ENCODE measurements at regions not wholly inside any gene's neighbourhood (a gene's known extent, or its start where the extent isn't known, plus 50 kb on each side); places are given as distances from the start of the nearest gene placed in this dataset.

- no peak for TF ChIP-seq CTCF (IDR thresholded peaks at IDR 0.05; ENCODE audit: poor library complexity)
- no peak for TF ChIP-seq EZH2 (IDR thresholded peaks at IDR 0.05; ENCODE audit: borderline replicate concordance)
Measured at GRCh38 chr2:17043173-17043572, 377.5 kb upstream of the CYRIA start.

Data from hepatocyte (in vitro differentiated cells).